Endothelial cell of umbilical vein (primary cell): ENCODE measurements at regions not wholly inside any gene's neighbourhood (a gene's known extent, or its start where the extent isn't known, plus 50 kb on each side); places are given as distances from the start of the nearest gene placed in this dataset.

Experiments used
- BruUV-seq: library from RNA; stranded (reverse); fragments of 400-500 nt; replicated peaks from 2 replicates; lab custom pipeline; 2021; lab: Mats Ljungman, UMichigan
- CTCF ChIA-PET: fragments of 300-600, 350-600 bp; sonication (Branson Sonifier 250); formaldehyde crosslinking; loops from one replicate; lab custom pipeline; 2021; ENCODE audit warnings: antibody characterized with exemption, inconsistent platforms; lab: Charles Lee
- POLR2A ChIA-PET: fragments of 300-600, 350-600 bp; sonication (Branson Sonifier 250); formaldehyde crosslinking; loops from one replicate; lab custom pipeline; 2021; ENCODE audit warnings: antibody characterized with exemption, inconsistent platforms; lab: Charles Lee
- DNase-seq: peaks from one replicate; pipeline ENCODE4 v3.0.0-alpha.2; 2011; ENCODE audit warnings: low read depth, low spot score
- FAIRE-seq: peaks from 2 replicates; lab custom pipeline; 2011; peaks lifted over from hg19 to GRCh38; lab: Jason Lieb, UNC
- H2AFZ ChIP-seq: 2 replicates; pipeline ENCODE4 v1.6.0; 2012; ENCODE audit warnings: low read depth, low read length, control low read depth, inconsistent platforms
- H3K27ac ChIP-seq: 2 replicates; pipeline ENCODE4 v1.5.1; 2011; ENCODE audit warnings: low read depth, mild to moderate bottlenecking, control low read depth, low read length, moderate library complexity; ENCODE audit not compliant: insufficient read depth
- H3K27me3 ChIP-seq, 2 experiments: 2 replicates each; pipeline versions ENCODE4 v1.6.0 to v1.6.1; 2011; ENCODE audit warnings: low read length in 2 of 2, mixed read lengths in 1 of 2; ENCODE audit not compliant: control insufficient read depth in 2 of 2, insufficient read depth in 2 of 2
- H3K36me3 ChIP-seq, 2 experiments: 2 replicates in 1 of 2; 3 replicates in 1 of 2; pipeline ENCODE4 v1.5.1; 2011; ENCODE audit warnings: low read length in 2 of 2, mild to moderate bottlenecking in 1 of 2, moderate library complexity in 1 of 2; ENCODE audit not compliant: control insufficient read depth in 2 of 2, insufficient read depth in 2 of 2; ENCODE audit errors: extremely low read depth in 1 of 2
- H3K4me1 ChIP-seq: 3 replicates; pipeline ENCODE4 v1.5.1; 2011; ENCODE audit warnings: mild to moderate bottlenecking, low read length; ENCODE audit not compliant: control insufficient read depth, insufficient read depth; ENCODE audit errors: extremely low read depth
- H3K4me2 ChIP-seq: 2 replicates; pipeline ENCODE4 v1.6.1; 2011; ENCODE audit warnings: low read length, control low read depth, mixed read lengths; ENCODE audit not compliant: insufficient read depth
- H3K4me3 ChIP-seq, 3 experiments: fragments of 200-600 bp in 1 of 3; sonication (generic), shearing (Covaris generic) in 1 of 3; replicated peaks in 1 of 3; 2 replicates each; pipeline ENCODE4 v1.5.1; 2011 to 2016; ENCODE audit warnings: control low read depth in 3 of 3, low read length in 3 of 3, mild to moderate bottlenecking in 2 of 3, inconsistent platforms in 1 of 3, low read depth in 1 of 3, moderate library complexity in 1 of 3; ENCODE audit not compliant: insufficient read depth in 1 of 3
- H3K79me2 ChIP-seq: 2 replicates; pipeline ENCODE4 v1.6.0; 2012; ENCODE audit warnings: low read length, inconsistent platforms; ENCODE audit not compliant: control insufficient read depth, insufficient read depth
- H3K9ac ChIP-seq: replicated peaks from 2 replicates; pipeline ENCODE3; 2011; ENCODE audit warnings: low read length, control low read depth; ENCODE audit not compliant: insufficient read depth; ENCODE audit errors: extremely low read depth
- H3K9me1 ChIP-seq: replicated peaks from 3 replicates; pipeline ENCODE4 v1.6.0; 2011; ENCODE audit warnings: mild to moderate bottlenecking, low read length; ENCODE audit not compliant: control insufficient read depth, insufficient read depth; ENCODE audit errors: extremely low read depth
- H3K9me3 ChIP-seq: replicated peaks from 2 replicates; pipeline ENCODE4 v1.5.1; 2012; ENCODE audit warnings: low read length, inconsistent platforms; ENCODE audit not compliant: control insufficient read depth, insufficient read depth
- H4K20me1 ChIP-seq: replicated peaks from 2 replicates; pipeline ENCODE3; 2011; ENCODE audit warnings: mild to moderate bottlenecking, low read length; ENCODE audit not compliant: control insufficient read depth, insufficient read depth; ENCODE audit errors: extremely low read depth
- EZH2 ChIP-seq: IDR thresholded peaks from 2 replicates; pipeline ENCODE4 v1.6.1; 2012; ENCODE audit warnings: borderline replicate concordance, low read depth, mild to moderate bottlenecking, moderate library complexity, low read length, inconsistent platforms; ENCODE audit not compliant: severe bottlenecking
- FOS ChIP-seq: IDR thresholded peaks from 2 replicates; pipeline ENCODE4 v1.6.1; 2011; ENCODE audit warnings: mild to moderate bottlenecking, low read length, moderate library complexity, borderline replicate concordance; ENCODE audit not compliant: insufficient read depth
- GATA2 ChIP-seq: IDR thresholded peaks from 2 replicates; pipeline ENCODE4 v1.7.0; 2011; ENCODE audit warnings: low read depth, mild to moderate bottlenecking, moderate library complexity, mixed read lengths, low read length; ENCODE audit not compliant: insufficient read length, insufficient read depth
- JUN ChIP-seq: IDR thresholded peaks from 2 replicates; pipeline ENCODE4 v1.6.1; 2011; ENCODE audit warnings: borderline replicate concordance, low read depth; ENCODE audit not compliant: insufficient read length, insufficient read depth
- MYC ChIP-seq: IDR thresholded peaks from one replicate; pipeline ENCODE4 v1.6.1; 2011; ENCODE audit warnings: mild to moderate bottlenecking, low read depth, low read length
- POLR2A ChIP-seq: IDR thresholded peaks from 2 replicates; pipeline ENCODE4 v1.6.1; 2012; ENCODE audit warnings: low read depth, mild to moderate bottlenecking, control low read depth, low read length
- POLR2AphosphoS5 ChIP-seq: IDR thresholded peaks from 2 replicates; pipeline ENCODE4 v1.6.1; 2012; ENCODE audit warnings: low read depth, mild to moderate bottlenecking, control low read depth, low read length, moderate library complexity; ENCODE audit not compliant: insufficient read depth
- dilution Hi-C: fragments of 300-500 bp; cut with MboI; formaldehyde crosslinking; loops from one replicate; pipeline ENCODE4 v1.15.0; 2019; ENCODE audit warnings: low sequenced_read_pairs; ENCODE audit not compliant: extremely low pct_ligation_motif_present
- intact Hi-C: fragments of 100-400 bp; cut with micrococcal nuclease; formaldehyde crosslinking; loops from one replicate; pipeline ENCODE4 v1.10.0; 2022
- TF ChIP-seq, protein P1 (sequence below): IDR thresholded peaks from 2 replicates; pipeline ENCODE4 v1.6.1; 2011; ENCODE audit not compliant: insufficient read depth, insufficient read length
- TF ChIP-seq, protein P2 (sequence below), 2 donors: IDR thresholded peaks; 1 replicate in 1 of 2; 2 replicates in 1 of 2; pipeline ENCODE4 v1.5.1; 2011; ENCODE audit warnings: low read length in 2 of 2, mild to moderate bottlenecking in 2 of 2, moderate library complexity in 2 of 2, control low read depth in 1 of 2, inconsistent platforms in 1 of 2, low read depth in 1 of 2; ENCODE audit not compliant: insufficient read depth in 1 of 2; ENCODE audit errors: extremely low read depth in 1 of 2

DNA sequence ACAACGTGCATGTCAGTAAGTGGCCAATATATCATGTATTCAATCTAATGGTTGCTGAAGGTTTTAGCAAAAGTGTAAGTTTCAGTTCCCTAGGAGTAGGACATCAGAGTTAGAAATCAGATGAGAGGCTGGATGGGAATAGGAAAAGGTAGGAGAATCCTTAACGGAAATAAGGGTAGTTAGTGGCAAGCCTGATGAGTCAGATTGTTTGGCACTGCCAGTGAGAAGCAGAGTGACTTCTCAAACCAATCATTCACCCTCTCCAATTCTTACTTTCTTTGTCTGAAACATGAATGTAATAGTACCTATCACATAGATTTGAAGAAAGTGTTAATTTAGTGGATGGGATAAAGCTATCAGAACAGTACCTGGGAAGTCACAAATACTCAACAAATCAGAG lies 894.0 kb downstream of the NTRK3 start:
- ChIA-PET CTCF (no interaction called here), POLR2A (no interaction called here)
- intact Hi-C loops = no loop called here
- H3K9me3 ChIP-seq = peaks cover 3% of the 10 kb centered on the region
- no TSS peak for BruUV-seq
- no peaks in the 10 kb centered on the region for H3K36me3 ChIP-seq
- TF ChIP-seq, protein P1, sequence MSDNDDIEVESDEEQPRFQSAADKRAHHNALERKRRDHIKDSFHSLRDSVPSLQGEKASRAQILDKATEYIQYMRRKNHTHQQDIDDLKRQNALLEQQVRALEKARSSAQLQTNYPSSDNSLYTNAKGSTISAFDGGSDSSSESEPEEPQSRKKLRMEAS = no peak
- TF ChIP-seq, protein P2, sequence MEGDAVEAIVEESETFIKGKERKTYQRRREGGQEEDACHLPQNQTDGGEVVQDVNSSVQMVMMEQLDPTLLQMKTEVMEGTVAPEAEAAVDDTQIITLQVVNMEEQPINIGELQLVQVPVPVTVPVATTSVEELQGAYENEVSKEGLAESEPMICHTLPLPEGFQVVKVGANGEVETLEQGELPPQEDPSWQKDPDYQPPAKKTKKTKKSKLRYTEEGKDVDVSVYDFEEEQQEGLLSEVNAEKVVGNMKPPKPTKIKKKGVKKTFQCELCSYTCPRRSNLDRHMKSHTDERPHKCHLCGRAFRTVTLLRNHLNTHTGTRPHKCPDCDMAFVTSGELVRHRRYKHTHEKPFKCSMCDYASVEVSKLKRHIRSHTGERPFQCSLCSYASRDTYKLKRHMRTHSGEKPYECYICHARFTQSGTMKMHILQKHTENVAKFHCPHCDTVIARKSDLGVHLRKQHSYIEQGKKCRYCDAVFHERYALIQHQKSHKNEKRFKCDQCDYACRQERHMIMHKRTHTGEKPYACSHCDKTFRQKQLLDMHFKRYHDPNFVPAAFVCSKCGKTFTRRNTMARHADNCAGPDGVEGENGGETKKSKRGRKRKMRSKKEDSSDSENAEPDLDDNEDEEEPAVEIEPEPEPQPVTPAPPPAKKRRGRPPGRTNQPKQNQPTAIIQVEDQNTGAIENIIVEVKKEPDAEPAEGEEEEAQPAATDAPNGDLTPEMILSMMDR (IDR thresholded peaks at IDR 0.05; ENCODE audit: extremely low read depth in 1 of 2, insufficient read depth in 1 of 2, low read depth in 1 of 2, low read length in 2 of 2) = no peak
- TF ChIP-seq POLR2AphosphoS5 (no peak), JUN (no peak), EZH2 (no peak), FOS (no peak), POLR2A (no peak), GATA2 (no peak), MYC (no peak)
- FAIRE-seq (no peak), DNase-seq (no peak)
- no peaks in the 10 kb centered on the region for H4K20me1 ChIP-seq
- H3K4me3 ChIP-seq = no peak overlapping the region
- dilution Hi-C loops = no loop called here
- H3K27ac ChIP-seq = no peak overlapping the region
- no peak overlapping the region for H3K9ac ChIP-seq
- no peaks in the 10 kb centered on the region for H3K4me1 ChIP-seq
- no peak overlapping the region for H3K4me2 ChIP-seq
- no peaks in the 10 kb centered on the region for H3K27me3 ChIP-seq
- no peaks in the 10 kb centered on the region for H3K79me2 ChIP-seq
- no peak overlapping the region for H2AFZ ChIP-seq
- H3K9me1 ChIP-seq = no peaks in the 10 kb centered on the region
